K562 (cell line): ENCODE measurements at regions not wholly inside any gene's neighbourhood (a gene's known extent, or its start where the extent isn't known, plus 50 kb on each side); places are given as distances from the start of the nearest gene placed in this dataset.

Experiments
- ATAC-seq: fragments of 200-7000 bp; cut with Tn5 transposase; 3 replicates; pipeline ENCODE4 v1.9.1; 2020; ENCODE audit warnings: moderate library complexity
- BruUV-seq: library from RNA; stranded (reverse); fragments of 400-500 nt; replicated peaks from 2 replicates; lab custom pipeline; 2021; lab: Mats Ljungman, UMichigan
- CTCF ChIA-PET: fragments of 300-600 bp; formaldehyde crosslinking; extraction: SDS; loops from one replicate; lab custom pipeline; 2021; ENCODE audit warnings: low intra/inter-chr PET ratio; lab: Yijun Ruan, JAX
- POLR2A ChIA-PET: fragments of 300-600, 350-650 bp; sonication (Branson Sonifier 250); formaldehyde crosslinking; extraction: SDS; loops from one replicate; lab custom pipeline; 2021; ENCODE audit warnings: antibody characterized with exemption, inconsistent platforms; lab: Yijun Ruan, JAX
- DNase-seq, 4 experiments: peaks; one replicate each; pipeline versions ENCODE4 v3.0.0 to v3.0.0-alpha.2; 2011 to 2018; ENCODE audit warnings: low spot score in 3 of 4, mixed read lengths in 3 of 4; ENCODE audit errors: extremely low read depth in 1 of 4
- FAIRE-seq: peaks from 2 replicates; lab custom pipeline; 2011; peaks lifted over from hg19 to GRCh38; lab: Jason Lieb, UNC
- H2AFZ ChIP-seq: 2 replicates; pipeline ENCODE4 v1.6.0; 2011; ENCODE audit warnings: low read depth, low read length, control low read depth, inconsistent platforms
- H3K27ac ChIP-seq: fragments of 200-600 bp; 3 replicates; pipeline ENCODE4 v1.8.0; 2011; ENCODE audit warnings: low read depth, mild to moderate bottlenecking, control low read depth, inconsistent platforms, low read length, moderate library complexity, mixed read lengths; ENCODE audit errors: extremely low read depth
- H3K27me3 ChIP-seq, 2 experiments: fragments of 300-600 bp in 1 of 2; 2 replicates in 1 of 2; 3 replicates in 1 of 2; pipeline versions ENCODE4 v1.6.0 to v1.8.0; 2011; ENCODE audit warnings: inconsistent platforms in 2 of 2, low read length in 2 of 2, mild to moderate bottlenecking in 1 of 2, mixed read lengths in 1 of 2, moderate library complexity in 1 of 2; ENCODE audit not compliant: control insufficient read depth in 2 of 2, insufficient read depth in 2 of 2
- H3K36me3 ChIP-seq: fragments of 300-600 bp; 3 replicates; pipeline ENCODE4 v1.8.0; 2011; ENCODE audit warnings: mild to moderate bottlenecking, low read length, inconsistent platforms; ENCODE audit not compliant: control insufficient read depth, insufficient read depth
- H3K4me1 ChIP-seq, 2 experiments: fragments of 200-600 bp in 1 of 2; replicated peaks in 1 of 2; 2 replicates in 1 of 2; 3 replicates in 1 of 2; pipeline versions ENCODE4 v1.5.1 to v1.8.0; 2011; ENCODE audit warnings: inconsistent platforms in 2 of 2, low read length in 2 of 2, mild to moderate bottlenecking in 1 of 2, mixed read lengths in 1 of 2, moderate library complexity in 1 of 2; ENCODE audit not compliant: control insufficient read depth in 2 of 2, insufficient read depth in 2 of 2
- H3K4me2 ChIP-seq: 2 replicates; pipeline ENCODE4 v1.6.1; 2011; ENCODE audit warnings: low read length, control low read depth, inconsistent platforms, mixed read lengths; ENCODE audit not compliant: insufficient read depth
- H3K4me3 ChIP-seq: fragments of 200-600 bp; sonication (generic), shearing (Covaris generic); 2 replicates; pipeline ENCODE4 v1.5.1; 2016; ENCODE audit warnings: control low read depth, inconsistent platforms
- H3K79me2 ChIP-seq: fragments of 200-600 bp; 3 replicates; pipeline ENCODE4 v1.8.0; 2011; ENCODE audit warnings: low read length, inconsistent platforms; ENCODE audit not compliant: control insufficient read depth, insufficient read depth
- H3K9ac ChIP-seq, 2 experiments: 2 replicates each; pipeline versions ENCODE4 v1.6.0 to v1.6.1; 2011; ENCODE audit warnings: low read depth in 2 of 2, low read length in 2 of 2, control low read depth in 1 of 2, inconsistent platforms in 1 of 2, mild to moderate bottlenecking in 1 of 2, mixed read lengths in 1 of 2; ENCODE audit not compliant: insufficient read depth in 1 of 2
- H3K9me1 ChIP-seq: one replicate; pipeline ENCODE4 v1.6.0; 2011; ENCODE audit warnings: inconsistent platforms, mild to moderate bottlenecking, low read length, moderate library complexity; ENCODE audit not compliant: control insufficient read depth, insufficient read depth
- H3K9me3 ChIP-seq: replicated peaks from 2 replicates; pipeline ENCODE4 v1.5.1; 2011; ENCODE audit warnings: low read depth, low read length, inconsistent platforms; ENCODE audit not compliant: control insufficient read depth, insufficient read depth
- H4K20me1 ChIP-seq: replicated peaks from 2 replicates; pipeline ENCODE4 v1.6.1; 2011; ENCODE audit warnings: low read length, inconsistent platforms, mixed read lengths; ENCODE audit not compliant: control insufficient read depth, insufficient read depth
- BCOR ChIP-seq: fragments of 450-650 bp; IDR thresholded peaks from 2 replicates; pipeline ENCODE4 v1.6.1; 2016
- CCNT2 ChIP-seq: IDR thresholded peaks from 2 replicates; pipeline ENCODE4 v1.6.1; 2011; ENCODE audit warnings: borderline replicate concordance, low read depth, mild to moderate bottlenecking, moderate library complexity, mixed read lengths, low read length; ENCODE audit not compliant: insufficient read length; ENCODE audit errors: extremely low read depth
- E2F3 ChIP-seq: fragments of 250-450 bp; sonication (Bioruptor Pico); IDR thresholded peaks from 2 replicates; pipeline ENCODE4 v1.4.0; 2020; ENCODE audit warnings: mild to moderate bottlenecking
- EHMT2 ChIP-seq: fragments of 450-650 bp; IDR thresholded peaks from 2 replicates; pipeline ENCODE4 v1.6.1; 2018; ENCODE audit warnings: antibody characterized with exemption
- HDAC3 ChIP-seq: fragments of 450-650 bp; IDR thresholded peaks from 2 replicates; pipeline ENCODE4 v1.6.1; 2018; ENCODE audit warnings: borderline replicate concordance, mild to moderate bottlenecking, moderate library complexity; ENCODE audit not compliant: partially characterized antibody
- NCOR1 ChIP-seq: fragments of 450-650 bp; IDR thresholded peaks from 2 replicates; pipeline ENCODE4 v1.6.1; 2016; ENCODE audit warnings: mild to moderate bottlenecking, moderate library complexity
- NONO ChIP-seq, 2 experiments: fragments of 200-400 bp in 1 of 2; fragments of 450-650 bp in 1 of 2; formaldehyde crosslinking in 1 of 2; IDR thresholded peaks; 2 replicates each; pipeline ENCODE4 v1.6.1; 2017; ENCODE audit warnings: low read depth in 2 of 2, mild to moderate bottlenecking in 2 of 2, moderate library complexity in 2 of 2, low read length in 1 of 2
- PHF20 ChIP-seq: fragments of 450-650 bp; IDR thresholded peaks from 2 replicates; pipeline ENCODE4 v1.6.1; 2018; ENCODE audit not compliant: partially characterized antibody
- PHF21A ChIP-seq: fragments of 450-650 bp; IDR thresholded peaks from 2 replicates; pipeline ENCODE4 v1.6.1; 2017; ENCODE audit warnings: low read depth, borderline replicate concordance
- RBM22 ChIP-seq: fragments of 200-400 bp; formaldehyde crosslinking; IDR thresholded peaks from 2 replicates; pipeline ENCODE4 v1.6.1; 2018; ENCODE audit warnings: low read length, low read depth; ENCODE audit not compliant: poor library complexity, severe bottlenecking
- SIN3A ChIP-seq, 2 experiments: fragments of 150-350 bp in 1 of 2; IDR thresholded peaks; 2 replicates each; pipeline ENCODE4 v1.6.1; 2011 to 2016; ENCODE audit warnings: borderline replicate concordance in 2 of 2, low read depth in 2 of 2, low read length in 2 of 2, mild to moderate bottlenecking in 2 of 2, moderate library complexity in 2 of 2; ENCODE audit not compliant: control insufficient read depth in 1 of 2
- SPI1 ChIP-seq: IDR thresholded peaks from 2 replicates; pipeline ENCODE4 v1.6.1; 2011; ENCODE audit warnings: low read depth, low read length, control low read depth, borderline replicate concordance
- ZBTB8A ChIP-seq: fragments of 450-650 bp; IDR thresholded peaks from 2 replicates; pipeline ENCODE4 v1.6.1; 2018; ENCODE audit warnings: mild to moderate bottlenecking, moderate library complexity; ENCODE audit not compliant: partially characterized antibody
- ZNF217 ChIP-seq: sonication (generic); formaldehyde crosslinking; IDR thresholded peaks from 2 replicates; pipeline ENCODE4 v1.8.0; 2022; ENCODE audit warnings: mild to moderate bottlenecking, missing genetic modification reagents
- ZNF354B ChIP-seq: fragments of 250-450 bp; sonication (Bioruptor Pico); IDR thresholded peaks from 2 replicates; pipeline ENCODE4 v1.4.0; 2020
- ZNF445 ChIP-seq: fragments of 250-450 bp; sonication (Bioruptor Pico); IDR thresholded peaks from 2 replicates; pipeline ENCODE4 v1.4.0; 2020; ENCODE audit warnings: low read depth, mild to moderate bottlenecking, moderate library complexity
- ZNF76 ChIP-seq: fragments of 250-450 bp; sonication (Bioruptor Pico); IDR thresholded peaks from 2 replicates; pipeline ENCODE4 v1.4.0; 2020; ENCODE audit warnings: mild to moderate bottlenecking, moderate library complexity, borderline replicate concordance
- in situ Hi-C: fragments of 300-500 bp; cut with MboI; formaldehyde crosslinking; loops from 4 replicates; pipeline ENCODE4 v1.15.0; 2018; ENCODE audit warnings: inconsistent platforms, mixed read lengths
- intact Hi-C: fragments of 100-400 bp; cut with micrococcal nuclease; formaldehyde crosslinking; loops from 2 replicates; pipeline ENCODE4 v1.14.2; 2022
- TF ChIP-seq, protein P1 (sequence below): fragments of 250-450 bp; sonication (Bioruptor Pico); IDR thresholded peaks from 2 replicates; pipeline ENCODE4 v1.5.0; 2022; ENCODE audit warnings: mild to moderate bottlenecking
- TF ChIP-seq, protein P2 (sequence below), 2 experiments: fragments of 450-650 bp in 1 of 2; IDR thresholded peaks; 2 replicates each; pipeline ENCODE4 v1.6.1; 2011 to 2017; ENCODE audit warnings: low read depth in 2 of 2, antibody characterized with exemption in 1 of 2, borderline replicate concordance in 1 of 2, low read length in 1 of 2, mild to moderate bottlenecking in 1 of 2, mixed read lengths in 1 of 2; ENCODE audit not compliant: control insufficient read depth in 1 of 2

DNA sequence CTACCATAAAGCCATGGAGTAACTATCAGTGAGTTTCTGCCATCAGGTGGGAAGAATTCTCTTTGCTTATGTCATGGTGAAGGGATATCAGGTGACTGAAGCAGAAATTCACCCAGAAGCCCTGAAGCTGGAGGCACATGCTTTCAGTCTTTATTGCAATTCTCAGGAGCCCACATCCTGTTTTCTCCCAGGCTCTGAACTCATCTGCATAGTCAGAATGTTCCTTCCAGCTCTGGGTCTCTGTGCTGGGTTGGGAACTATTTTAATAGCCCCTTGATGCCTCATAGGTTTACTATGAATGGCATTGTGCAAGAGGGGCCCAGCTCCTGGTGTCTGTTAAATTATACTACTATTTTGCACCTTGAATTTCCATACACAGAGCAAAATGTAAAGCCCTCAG, 198.4 kb upstream of the SOX9 start:
- no peak overlapping the region for H3K4me3 ChIP-seq
- no peak overlapping the region for H3K9ac ChIP-seq
- no peaks in the 10 kb centered on the region for H3K4me1 ChIP-seq
- no peaks in the 10 kb centered on the region for H3K9me1 ChIP-seq
- ChIA-PET CTCF (no interaction called here), POLR2A (no interaction called here)
- FAIRE-seq: no peak
- H3K79me2 ChIP-seq: no peaks in the 10 kb centered on the region
- TF ChIP-seq CCNT2 (no peak), ZNF445 (no peak), BCOR (no peak), HDAC3 (no peak), ZNF217 (CRISPR knock-in tag) (no peak), SPI1 (no peak), NONO (IDR thresholded peaks at IDR 0.05; ENCODE audit: low read depth in 2 of 2, low read length in 1 of 2) (no peak), E2F3 (no peak), RBM22 (no peak), ZBTB8A (no peak), NCOR1 (no peak), SIN3A (IDR thresholded peaks at IDR 0.05; ENCODE audit: borderline replicate concordance in 2 of 2, control insufficient read depth in 1 of 2, low read depth in 2 of 2, low read length in 2 of 2) (no peak), EHMT2 (no peak), ZNF76 (CRISPR knock-in tag) (no peak), PHF20 (no peak), PHF21A (no peak), ZNF354B (no peak)
- TF ChIP-seq, protein P1, sequence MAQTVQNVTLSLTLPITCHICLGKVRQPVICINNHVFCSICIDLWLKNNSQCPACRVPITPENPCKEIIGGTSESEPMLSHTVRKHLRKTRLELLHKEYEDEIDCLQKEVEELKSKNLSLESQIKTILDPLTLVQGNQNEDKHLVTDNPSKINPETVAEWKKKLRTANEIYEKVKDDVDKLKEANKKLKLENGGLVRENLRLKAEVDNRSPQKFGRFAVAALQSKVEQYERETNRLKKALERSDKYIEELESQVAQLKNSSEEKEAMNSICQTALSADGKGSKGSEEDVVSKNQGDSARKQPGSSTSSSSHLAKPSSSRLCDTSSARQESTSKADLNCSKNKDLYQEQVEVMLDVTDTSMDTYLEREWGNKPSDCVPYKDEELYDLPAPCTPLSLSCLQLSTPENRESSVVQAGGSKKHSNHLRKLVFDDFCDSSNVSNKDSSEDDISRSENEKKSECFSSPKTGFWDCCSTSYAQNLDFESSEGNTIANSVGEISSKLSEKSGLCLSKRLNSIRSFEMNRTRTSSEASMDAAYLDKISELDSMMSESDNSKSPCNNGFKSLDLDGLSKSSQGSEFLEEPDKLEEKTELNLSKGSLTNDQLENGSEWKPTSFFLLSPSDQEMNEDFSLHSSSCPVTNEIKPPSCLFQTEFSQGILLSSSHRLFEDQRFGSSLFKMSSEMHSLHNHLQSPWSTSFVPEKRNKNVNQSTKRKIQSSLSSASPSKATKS (CRISPR knock-in tag): no peak
- TF ChIP-seq, protein P2, sequence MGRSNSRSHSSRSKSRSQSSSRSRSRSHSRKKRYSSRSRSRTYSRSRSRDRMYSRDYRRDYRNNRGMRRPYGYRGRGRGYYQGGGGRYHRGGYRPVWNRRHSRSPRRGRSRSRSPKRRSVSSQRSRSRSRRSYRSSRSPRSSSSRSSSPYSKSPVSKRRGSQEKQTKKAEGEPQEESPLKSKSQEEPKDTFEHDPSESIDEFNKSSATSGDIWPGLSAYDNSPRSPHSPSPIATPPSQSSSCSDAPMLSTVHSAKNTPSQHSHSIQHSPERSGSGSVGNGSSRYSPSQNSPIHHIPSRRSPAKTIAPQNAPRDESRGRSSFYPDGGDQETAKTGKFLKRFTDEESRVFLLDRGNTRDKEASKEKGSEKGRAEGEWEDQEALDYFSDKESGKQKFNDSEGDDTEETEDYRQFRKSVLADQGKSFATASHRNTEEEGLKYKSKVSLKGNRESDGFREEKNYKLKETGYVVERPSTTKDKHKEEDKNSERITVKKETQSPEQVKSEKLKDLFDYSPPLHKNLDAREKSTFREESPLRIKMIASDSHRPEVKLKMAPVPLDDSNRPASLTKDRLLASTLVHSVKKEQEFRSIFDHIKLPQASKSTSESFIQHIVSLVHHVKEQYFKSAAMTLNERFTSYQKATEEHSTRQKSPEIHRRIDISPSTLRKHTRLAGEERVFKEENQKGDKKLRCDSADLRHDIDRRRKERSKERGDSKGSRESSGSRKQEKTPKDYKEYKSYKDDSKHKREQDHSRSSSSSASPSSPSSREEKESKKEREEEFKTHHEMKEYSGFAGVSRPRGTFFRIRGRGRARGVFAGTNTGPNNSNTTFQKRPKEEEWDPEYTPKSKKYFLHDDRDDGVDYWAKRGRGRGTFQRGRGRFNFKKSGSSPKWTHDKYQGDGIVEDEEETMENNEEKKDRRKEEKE (IDR thresholded peaks at IDR 0.05; ENCODE audit: borderline replicate concordance in 1 of 2, control insufficient read depth in 1 of 2, low read depth in 2 of 2, low read length in 1 of 2): no peak
- DNase-seq: no peak
- intact Hi-C loops: no loop called here
- in situ Hi-C loops: no loop called here
- no peak overlapping the region for H2AFZ ChIP-seq
- no peaks in the 10 kb centered on the region for H4K20me1 ChIP-seq
- H3K27ac ChIP-seq: no peak overlapping the region
- H3K4me2 ChIP-seq: no peak overlapping the region
- H3K27me3 ChIP-seq: no peaks in the 10 kb centered on the region
- no peaks in the 10 kb centered on the region for H3K36me3 ChIP-seq
- H3K9me3 ChIP-seq: 0 out of 2 replicates have a peak, but pooled peaks cover 1% of the 10 kb centered on the region
- ATAC-seq: no peak
- no TSS peak for BruUV-seq
